ENCODE measurements at regions not wholly inside any gene's neighbourhood (a gene's known extent, or its start where the extent isn't known, plus 50 kb on each side); places are given as distances from the start of the nearest gene placed in this dataset.

GRCh38 chr12:124720681-124721500, 142.8 kb downstream of the SCARB1 start:
- H3K4me3 ChIP-seq, result no peak overlapping the region
- 35 to 52% methylated on average over 10 to 14 of the region's 16 CpGs for whole genome bisulfite sequencing, 2 donors
- no peaks in the 10 kb centered on the region for H3K36me3 ChIP-seq
- intact Hi-C loops (cut with DNase I), result no loop called here
- no peak for TF ChIP-seq POLR2A (IDR thresholded peaks at IDR 0.05)
- TF ChIP-seq CTCF (IDR thresholded peaks at IDR 0.05), result no peak
- H3K27ac ChIP-seq, result peak overlapping the region; percentile 37 to 83 (median 70)
- no peaks in the 10 kb centered on the region for H3K9me3 ChIP-seq
- peaks cover 18 to 46% (median 18%) of the 10 kb centered on the region in 3 donors for H3K4me1 ChIP-seq
- peaks cover 0 to 7% (median 0%) of the 10 kb centered on the region in 4 donors for H3K27me3 ChIP-seq
- no peak for DNase-seq

GRCh38 chr12:124720004-124720680, 143.5 kb downstream of the SCARB1 start:
- Histone ChIP-seq H3K36me3 (no peaks in the 10 kb centered on the region), H3K27ac (peak overlapping the region; percentile 37 to 83 (median 70)), H3K9me3 (no peaks in the 10 kb centered on the region), H3K27me3 (no peaks in the 10 kb centered on the region), H3K4me3 (no peak overlapping the region), H3K4me1 (peaks cover 18 to 52% (median 21%) of the 10 kb centered on the region in 3 donors)
- DNase-seq, result no peak
- TF ChIP-seq POLR2A (IDR thresholded peaks at IDR 0.05), result no peak
- peak in 4 of 6 experiments; percentile 24 to 58 (median 36) for TF ChIP-seq CTCF (IDR thresholded peaks at IDR 0.05)
- intact Hi-C loops (cut with DNase I), result no loop called here
- WGBS, 2 donors, result 41 to 46% methylated on average over 14 of the region's 14 CpGs

GRCh38 chr12:124719231-124719630, 144.4 kb downstream of the SCARB1 start:
- Histone ChIP-seq H3K9me3 (no peaks in the 10 kb centered on the region), H3K27ac (peak overlapping the region in 1 of 4 donors; percentile 83), H3K36me3 (no peaks in the 10 kb centered on the region), H3K27me3 (no peaks in the 10 kb centered on the region), H3K4me1 (peaks cover 18 to 60% (median 21%) of the 10 kb centered on the region in 3 donors), H3K4me3 (no peak overlapping the region)
- no peak for DNase-seq
- intact Hi-C loops (cut with DNase I), result no loop called here
- WGBS, 2 donors, result 85 to 91% methylated on average over 6 to 12 of the region's 12 CpGs
- TF ChIP-seq CTCF (IDR thresholded peaks at IDR 0.05), result no peak
- TF ChIP-seq POLR2A (IDR thresholded peaks at IDR 0.05), result no peak

DNA sequence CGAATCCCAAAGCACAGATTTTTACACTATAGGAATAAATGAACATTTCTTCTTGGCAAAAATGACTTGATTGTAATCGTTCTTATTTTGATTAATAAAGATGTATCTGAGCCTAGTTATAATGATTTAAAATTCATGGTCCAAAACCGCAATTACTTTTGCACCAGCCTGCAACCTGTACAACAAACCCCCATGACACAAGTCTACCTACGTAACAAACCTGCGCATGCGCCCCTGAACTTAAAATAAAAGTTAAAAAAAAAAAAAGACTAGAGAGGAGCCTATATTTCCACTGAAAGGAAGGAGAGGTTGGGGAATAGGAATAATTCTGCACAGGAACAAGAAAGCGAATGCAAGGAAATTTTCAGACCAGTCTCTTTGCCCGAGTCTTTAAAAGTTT, 145.2 kb downstream of the SCARB1 start:
- DNase-seq, result no peak
- TF ChIP-seq CTCF (IDR thresholded peaks at IDR 0.05) (no peak), POLR2A (IDR thresholded peaks at IDR 0.05) (no peak)
- H3K9me3 ChIP-seq, result no peaks in the 10 kb centered on the region
- H3K36me3 ChIP-seq, result no peaks in the 10 kb centered on the region
- no peak overlapping the region for H3K4me3 ChIP-seq
- peaks cover 26 to 67% (median 27%) of the 10 kb centered on the region in 3 donors for H3K4me1 ChIP-seq
- H3K27ac ChIP-seq, result no peak overlapping the region
- 88 to 91% methylated on average over 8 of the region's 8 CpGs for WGBS, 2 donors
- intact Hi-C loops (cut with DNase I), result no loop called here
- no peaks in the 10 kb centered on the region for H3K27me3 ChIP-seq

GRCh38 chr12:124718036-124718435, 145.6 kb downstream of the SCARB1 start:
- WGBS, 2 donors, result 90 to 93% methylated on average over 14 of the region's 14 CpGs
- H3K4me1 ChIP-seq, result peaks cover 30 to 72% (median 31%) of the 10 kb centered on the region in 3 donors
- H3K27ac ChIP-seq, result no peak overlapping the region

More at GRCh38 chr12:124718036-124718435, 145.6 kb downstream of the SCARB1 start:
- TF ChIP-seq POLR2A (IDR thresholded peaks at IDR 0.05), result no peak
- no peak for TF ChIP-seq CTCF (IDR thresholded peaks at IDR 0.05)
- Histone ChIP-seq H3K27me3 (no peaks in the 10 kb centered on the region), H3K36me3 (no peaks in the 10 kb centered on the region), H3K9me3 (no peaks in the 10 kb centered on the region), H3K4me3 (no peak overlapping the region)
- DNase-seq, result no peak
- intact Hi-C loops (cut with DNase I), result no loop called here
